HL-60 (cell line): ENCODE measurements at regions not wholly inside any gene's neighbourhood (a gene's known extent, or its start where the extent isn't known, plus 50 kb on each side); places are given as distances from the start of the nearest gene placed in this dataset.

Experiments
- CTCF ChIP-seq: IDR thresholded peaks from one replicate; pipeline ENCODE4 v1.5.1; 2011; ENCODE audit warnings: low read length, control low read depth, inconsistent platforms; ENCODE audit not compliant: insufficient read depth
- POLR2AphosphoS5 ChIP-seq: IDR thresholded peaks from 2 replicates; pipeline ENCODE4 v1.6.1; 2012; ENCODE audit warnings: low read depth

- no peak for TF ChIP-seq CTCF
- TF ChIP-seq POLR2AphosphoS5: no peak
Observed at GRCh38 chr9:12595400-12595799, 97.8 kb upstream of the TYRP1 start.
